HG02870 (cell line): ENCODE measurements at regions not wholly inside any gene's neighbourhood (a gene's known extent, or its start where the extent isn't known, plus 50 kb on each side); places are given as distances from the start of the nearest gene placed in this dataset.

Experiments
- ATAC-seq: cut with Tn5 transposase; IDR thresholded peaks from one replicate; pipeline ENCODE4 v1.9.1; 2021; ENCODE audit warnings: mild to moderate bottlenecking, moderate library complexity; ENCODE audit not compliant: unreplicated experiment

DNA sequence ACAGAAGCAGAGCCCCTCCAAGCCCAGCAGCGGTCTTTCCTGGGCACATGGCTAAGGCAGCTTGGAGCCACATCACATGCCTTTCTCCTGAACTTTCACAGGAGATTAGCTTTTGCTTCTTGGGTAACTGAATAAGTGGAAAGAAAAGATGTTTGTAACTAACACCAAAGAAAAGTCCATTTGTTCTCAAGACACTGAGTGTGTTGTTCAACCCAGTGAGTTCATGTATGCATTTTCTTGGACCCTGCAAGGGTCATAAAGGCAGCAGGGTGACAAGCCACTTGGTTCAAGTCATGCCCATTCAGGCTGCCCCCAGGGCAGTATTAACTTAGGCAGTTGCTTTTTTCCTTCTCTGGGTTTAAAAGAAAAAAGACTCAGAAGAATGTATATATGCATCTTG, 203.4 kb downstream of the FAM76B start:
- no peak for ATAC-seq

DNA sequence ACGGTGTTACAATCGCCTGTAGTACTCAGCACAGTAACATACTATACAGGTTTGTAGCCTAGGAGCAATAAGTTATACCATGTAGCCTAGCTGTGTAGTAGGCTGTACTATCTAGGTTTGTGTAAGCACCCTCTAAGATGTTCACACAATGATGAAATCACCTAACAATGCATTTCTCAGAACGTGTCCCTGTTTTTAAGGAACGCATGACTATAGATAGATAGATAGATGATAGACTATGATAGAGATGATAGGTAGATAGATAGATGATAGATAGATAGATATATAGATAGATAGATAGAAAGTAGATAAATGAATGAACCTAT, 203.9 kb downstream of the FAM76B start:
- ATAC-seq = no peak

DNA sequence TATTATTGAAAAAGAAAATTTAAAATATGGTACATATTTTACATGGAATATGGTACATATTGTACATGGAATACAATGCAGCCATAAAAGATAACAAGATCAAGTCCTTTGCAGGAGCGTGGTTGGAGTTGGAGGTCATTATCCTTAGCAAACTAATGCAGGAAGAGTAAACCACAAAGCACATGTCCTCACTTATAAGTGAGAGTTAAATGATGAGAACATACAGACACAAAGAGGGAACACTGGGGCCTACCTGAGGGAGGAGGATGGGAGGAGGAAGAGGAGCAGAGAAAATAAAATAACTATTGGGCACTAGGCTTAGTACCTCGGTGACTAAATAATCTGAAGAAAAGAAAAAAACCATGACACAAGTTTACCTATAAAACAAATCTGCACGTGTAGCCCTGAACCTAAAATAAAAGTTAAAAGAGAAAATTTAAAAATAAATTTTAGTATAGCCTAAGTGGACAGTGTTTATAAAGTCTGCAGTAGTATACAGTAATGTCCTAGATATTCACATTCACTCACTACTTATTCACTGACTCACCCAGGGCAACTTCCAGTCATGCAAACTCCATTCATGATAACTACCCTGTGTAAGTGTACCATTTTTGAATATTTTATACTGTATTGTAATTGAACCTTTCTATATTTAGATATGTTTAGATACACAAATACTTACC, 204.4 kb downstream of the FAM76B start:
- no peak for ATAC-seq

DNA sequence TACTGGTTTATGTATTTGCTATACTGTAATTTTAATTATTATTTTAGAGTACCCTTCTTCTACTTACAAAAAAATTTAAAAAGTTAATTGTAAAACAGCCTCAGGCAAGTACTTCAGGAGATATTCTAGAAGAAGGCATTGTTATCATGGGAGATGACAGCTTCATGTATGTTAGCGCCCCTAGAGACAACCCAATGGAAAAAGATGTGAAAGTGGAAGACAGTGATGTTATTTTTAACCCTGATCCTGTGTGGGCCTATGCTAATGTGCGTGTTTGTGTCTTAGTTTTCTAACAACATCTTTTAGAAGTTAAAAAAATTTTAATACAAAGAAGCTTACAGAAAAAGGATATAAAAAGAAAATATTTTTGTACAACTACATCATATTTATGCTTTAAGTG, 205.0 kb downstream of the FAM76B start:
- no peak for ATAC-seq

DNA sequence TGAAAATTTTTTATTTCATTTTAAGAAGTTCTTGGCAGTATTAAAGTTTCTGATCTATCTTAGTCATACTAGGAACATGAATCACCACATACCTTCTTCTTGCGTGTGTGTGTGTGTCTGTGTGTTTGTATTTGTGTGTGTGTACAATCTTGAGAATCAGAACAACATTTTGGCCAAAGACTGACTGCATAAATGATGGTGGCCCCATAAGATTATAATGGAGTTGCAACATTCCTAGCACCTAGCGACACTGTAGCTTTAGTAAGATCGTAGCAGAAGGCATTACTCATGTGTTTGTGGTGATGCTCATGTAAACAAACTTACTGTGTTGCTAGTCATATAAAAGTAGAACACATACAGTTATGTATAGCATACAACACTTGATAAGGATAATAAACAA, 205.4 kb downstream of the FAM76B start:
- ATAC-seq = no peak

DNA sequence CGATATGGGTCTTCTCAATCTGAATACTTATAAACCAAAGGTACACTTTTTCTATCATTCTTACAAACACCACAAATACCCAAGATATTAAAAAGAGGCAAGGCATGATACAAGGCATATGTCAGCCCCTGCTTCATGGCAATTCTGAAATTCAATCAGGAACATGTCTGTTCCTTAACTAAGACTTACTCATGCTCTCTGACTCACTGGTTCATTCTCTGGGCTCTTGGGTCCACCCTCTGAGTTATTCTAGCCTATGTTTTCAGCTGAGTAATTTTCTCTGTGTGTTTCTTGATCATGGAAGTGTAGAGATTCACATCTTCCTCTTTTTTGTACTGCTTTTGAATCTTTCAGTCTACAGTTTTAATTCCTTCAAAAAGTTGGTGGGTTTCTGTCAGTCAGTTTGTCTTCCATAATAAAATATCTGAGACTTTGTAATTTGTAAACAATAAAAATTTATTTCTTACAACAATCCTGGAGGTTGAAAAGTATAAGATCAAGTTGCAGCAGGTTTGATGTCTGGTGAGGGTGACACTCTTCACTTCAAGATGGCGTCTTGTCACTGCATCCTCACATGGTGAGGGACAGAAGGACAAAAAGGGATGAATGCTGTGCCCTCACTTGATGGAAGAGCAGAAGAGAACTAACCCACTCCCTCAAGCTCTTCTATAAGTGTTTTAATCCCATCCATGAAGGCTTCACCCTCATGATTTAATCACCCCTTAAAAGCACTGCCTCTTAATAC, 211.7 kb downstream of the FAM76B start:
- no peak for ATAC-seq

DNA sequence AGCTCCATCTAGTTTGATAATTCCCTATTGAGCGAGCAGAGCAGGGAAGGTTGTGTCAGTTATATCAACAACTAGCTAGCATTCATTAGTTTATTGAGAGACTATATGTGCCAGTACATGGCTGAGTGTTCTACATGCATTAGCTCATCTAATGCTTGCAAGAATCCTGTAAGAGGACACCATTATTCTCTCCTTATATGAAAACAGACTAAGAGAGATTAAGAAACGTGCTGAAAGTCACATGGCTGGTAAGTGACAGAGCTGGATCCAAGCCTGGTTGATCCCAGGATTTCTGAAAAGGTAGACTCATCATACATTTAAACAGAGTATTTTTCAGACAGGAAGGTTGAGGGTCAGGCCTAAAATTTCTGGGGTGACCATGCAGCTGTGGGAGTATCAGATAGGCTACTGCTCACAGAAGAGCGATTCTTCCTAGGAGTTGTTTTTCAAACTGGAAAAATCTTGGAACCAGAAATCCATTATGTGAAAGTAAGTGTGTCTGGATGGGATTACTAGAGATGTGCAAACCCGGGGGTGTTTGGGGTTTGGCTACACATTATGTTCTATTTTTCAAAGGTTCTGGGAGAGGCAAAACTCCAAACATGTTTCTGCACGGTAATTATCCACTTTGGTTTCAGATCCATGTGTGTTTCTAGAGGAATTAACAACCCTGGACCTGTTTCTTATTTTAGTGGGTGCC, 213.3 kb downstream of the FAM76B start:
- ATAC-seq = no peak

DNA sequence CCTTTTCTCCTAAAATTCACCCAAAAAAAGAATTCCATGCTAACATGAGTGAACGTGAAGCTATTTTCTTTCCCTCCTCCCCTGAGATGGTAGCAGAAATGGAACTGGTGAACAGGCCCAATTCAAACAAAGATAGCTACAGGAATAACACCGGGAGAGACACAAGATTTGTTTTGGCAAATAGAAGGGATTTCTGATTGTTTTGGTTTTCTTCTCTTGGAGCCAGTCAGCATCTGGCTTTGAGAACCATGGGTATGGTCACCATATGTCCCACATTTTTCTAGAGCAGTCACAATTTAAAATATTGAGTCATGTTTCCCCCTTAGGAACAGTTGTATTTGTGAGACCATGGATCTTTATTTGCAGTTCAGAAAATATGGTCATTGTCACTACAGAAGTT, 214.1 kb downstream of the FAM76B start:
- no peak for ATAC-seq

DNA sequence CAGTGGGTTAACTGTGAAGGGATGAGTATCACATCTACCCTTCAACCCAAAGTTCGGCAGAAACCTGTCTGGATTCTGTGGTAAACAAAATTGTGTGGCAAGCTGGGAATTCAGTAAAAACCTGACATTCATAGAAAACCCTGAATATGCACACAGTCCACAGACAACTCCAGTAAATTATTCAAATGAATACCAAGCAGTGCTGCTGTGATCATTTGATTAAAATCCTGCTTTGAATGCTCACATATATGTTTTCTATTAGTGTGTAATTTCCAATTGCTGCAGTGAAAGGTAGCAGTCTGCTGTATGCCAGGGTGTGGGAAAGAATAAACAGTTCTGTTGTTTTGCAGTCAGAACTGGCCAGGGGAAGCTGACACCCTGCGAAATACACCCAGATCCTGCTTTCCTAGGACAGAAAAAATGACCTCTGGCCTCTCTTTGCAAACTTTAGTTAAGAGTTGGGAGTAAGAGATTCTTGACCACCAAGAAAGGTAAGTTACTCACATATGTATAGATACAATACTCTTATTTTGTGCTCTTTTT, 217.8 kb downstream of the FAM76B start:
- no peak for ATAC-seq

DNA sequence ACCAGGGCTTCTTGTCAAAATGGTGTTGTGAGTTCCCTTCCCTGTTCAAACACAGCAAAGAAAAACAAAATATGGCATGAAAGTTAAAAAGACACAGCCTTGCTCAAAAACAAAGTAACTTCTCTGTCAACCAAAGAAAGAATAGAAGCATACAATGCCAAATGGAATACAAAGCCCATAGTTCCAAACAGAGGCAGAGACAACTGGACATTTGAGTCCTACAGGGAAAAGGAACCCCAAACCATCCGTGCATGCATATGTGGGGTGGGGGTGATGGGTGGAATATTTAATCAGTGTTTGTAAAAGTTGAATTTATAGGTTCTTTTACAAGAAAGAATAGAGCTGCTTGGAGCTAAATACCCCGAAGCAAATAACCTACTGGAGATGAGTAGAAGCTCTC, 218.7 kb downstream of the FAM76B start:
- ATAC-seq = no peak

DNA sequence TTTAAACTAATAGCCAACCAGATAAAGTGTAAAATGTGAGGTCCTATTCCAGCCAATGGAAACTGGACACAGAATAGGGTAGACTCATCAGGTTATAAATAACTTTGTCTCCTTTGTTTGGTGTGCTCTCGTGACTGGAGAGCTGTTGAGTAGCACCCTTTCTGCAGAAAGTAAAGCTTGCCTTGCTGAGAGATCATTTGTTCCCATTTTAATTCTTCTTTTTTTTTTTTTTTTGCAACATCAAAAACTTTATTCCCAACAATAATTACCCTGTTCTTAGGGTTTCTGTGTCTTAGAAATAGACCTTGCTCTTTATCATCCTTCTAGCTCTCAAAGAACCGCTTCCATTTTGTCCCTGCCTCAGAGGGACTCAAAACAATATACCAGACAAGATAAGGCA, 220.4 kb downstream of the FAM76B start:
- no peak for ATAC-seq

DNA sequence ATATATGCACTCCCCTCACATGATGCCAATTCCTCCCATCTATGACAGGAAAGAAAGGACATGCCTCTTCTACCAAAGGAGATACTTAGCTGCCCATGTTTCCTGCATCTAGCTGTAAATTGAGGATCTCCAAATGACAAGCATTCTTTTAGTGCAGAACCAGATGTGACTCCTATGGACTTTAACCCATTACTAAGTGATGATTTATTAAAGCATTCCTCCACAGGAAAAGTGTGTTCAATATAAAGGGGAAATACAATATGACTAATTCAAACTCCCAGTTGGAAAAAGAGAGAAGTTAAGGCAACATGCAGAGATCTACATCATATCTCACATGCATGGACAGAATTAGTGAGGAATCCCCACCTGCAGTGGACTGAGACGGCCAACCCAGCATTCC, 221.3 kb downstream of the FAM76B start:
- ATAC-seq = no peak

DNA sequence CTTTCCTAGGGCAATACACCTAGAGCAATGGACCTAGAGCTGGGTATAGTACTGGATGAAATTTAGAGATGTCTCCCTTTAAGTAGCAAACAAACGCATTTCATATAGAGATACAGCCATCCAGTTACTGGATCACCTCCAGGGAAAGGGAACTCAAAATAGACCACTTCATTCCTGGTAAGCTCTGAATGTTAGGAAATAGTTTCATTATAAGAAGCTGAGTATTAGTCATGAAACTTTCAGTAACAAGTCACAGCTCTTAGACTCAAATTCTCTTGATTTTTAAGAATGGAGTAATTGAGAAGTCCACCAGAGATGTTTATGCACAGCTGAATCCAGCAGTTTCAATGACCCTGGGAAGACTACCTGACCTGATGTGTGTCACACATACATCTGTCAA, 221.9 kb downstream of the FAM76B start:
- ATAC-seq = no peak

DNA sequence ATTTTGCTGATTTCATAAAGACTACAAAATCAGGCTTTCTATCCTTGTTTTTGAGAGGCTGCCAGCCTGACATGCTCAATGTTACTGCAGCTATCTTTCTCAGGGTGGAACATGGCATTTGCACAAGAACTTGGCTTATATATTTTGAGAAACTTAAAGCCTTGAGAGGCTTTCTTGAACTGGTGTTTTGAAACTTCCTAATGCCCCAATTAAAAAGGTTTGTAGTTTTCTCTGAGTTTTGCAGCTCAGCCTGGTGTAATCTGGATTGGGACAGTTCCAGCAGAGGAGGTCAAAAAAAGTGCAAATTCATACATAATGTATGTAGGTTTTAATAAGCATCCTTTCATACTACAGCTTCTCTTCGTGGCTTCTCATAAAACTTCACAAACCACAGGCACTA, 223.4 kb downstream of the FAM76B start:
- no peak for ATAC-seq

DNA sequence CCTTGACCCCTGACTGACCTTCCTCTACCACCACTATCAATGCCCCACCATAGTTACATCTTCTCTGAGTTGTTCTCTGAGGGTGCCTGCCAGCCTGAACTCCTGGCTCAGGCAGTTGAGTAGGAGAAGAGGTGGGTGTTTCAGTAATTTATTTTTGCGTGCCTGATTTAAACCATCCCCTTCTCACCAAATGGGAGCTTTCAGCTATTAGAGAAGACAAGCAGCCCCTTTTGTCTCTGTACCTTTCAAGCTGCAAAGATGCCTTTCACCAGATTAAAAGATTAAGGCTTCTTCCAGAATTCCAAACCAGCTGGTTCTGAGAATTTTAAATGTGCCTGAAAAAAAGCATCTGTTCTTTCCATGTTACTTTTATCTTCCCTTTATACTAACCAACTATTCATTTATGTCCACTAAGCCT, 223.8 kb downstream of the FAM76B start:
- ATAC-seq = no peak

DNA sequence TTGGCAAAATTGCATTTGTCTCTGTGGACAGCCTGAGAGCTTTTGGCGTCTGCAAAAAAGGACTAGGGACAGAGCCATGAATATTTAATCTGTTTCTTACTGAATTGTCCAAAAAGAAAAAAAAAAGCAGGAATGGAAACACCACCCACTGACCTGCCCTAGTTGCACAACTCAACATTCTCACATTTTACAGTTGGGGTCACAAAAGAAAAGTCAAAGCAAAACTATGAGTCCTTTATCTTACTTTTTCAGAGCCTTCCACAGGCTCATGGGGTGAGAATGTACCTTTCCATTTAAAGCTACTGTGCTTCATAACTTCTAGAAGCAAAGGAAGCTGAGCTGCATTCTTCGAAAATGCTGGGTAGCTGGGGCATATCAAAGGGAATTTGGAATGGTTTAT, 225.7 kb downstream of the FAM76B start:
- no peak for ATAC-seq

DNA sequence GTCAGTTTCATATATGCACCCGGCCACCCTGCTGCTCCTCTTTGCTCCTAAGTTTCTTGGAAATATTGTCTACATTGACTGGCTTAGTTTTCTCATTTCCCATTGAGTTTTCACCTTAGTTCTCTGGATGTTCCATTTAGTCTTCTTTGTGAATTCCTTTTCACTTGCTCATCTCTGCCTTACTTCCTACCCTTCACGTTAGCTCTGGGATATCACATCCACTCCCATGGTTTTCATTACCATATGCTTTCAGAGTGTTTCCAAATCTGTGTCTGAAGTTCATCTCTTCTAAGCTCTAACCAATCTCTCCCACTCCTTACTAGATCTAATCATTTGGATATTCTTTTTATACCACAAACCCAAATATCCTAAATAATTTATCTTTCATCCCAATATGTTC, 226.4 kb downstream of the FAM76B start:
- no peak for ATAC-seq

DNA sequence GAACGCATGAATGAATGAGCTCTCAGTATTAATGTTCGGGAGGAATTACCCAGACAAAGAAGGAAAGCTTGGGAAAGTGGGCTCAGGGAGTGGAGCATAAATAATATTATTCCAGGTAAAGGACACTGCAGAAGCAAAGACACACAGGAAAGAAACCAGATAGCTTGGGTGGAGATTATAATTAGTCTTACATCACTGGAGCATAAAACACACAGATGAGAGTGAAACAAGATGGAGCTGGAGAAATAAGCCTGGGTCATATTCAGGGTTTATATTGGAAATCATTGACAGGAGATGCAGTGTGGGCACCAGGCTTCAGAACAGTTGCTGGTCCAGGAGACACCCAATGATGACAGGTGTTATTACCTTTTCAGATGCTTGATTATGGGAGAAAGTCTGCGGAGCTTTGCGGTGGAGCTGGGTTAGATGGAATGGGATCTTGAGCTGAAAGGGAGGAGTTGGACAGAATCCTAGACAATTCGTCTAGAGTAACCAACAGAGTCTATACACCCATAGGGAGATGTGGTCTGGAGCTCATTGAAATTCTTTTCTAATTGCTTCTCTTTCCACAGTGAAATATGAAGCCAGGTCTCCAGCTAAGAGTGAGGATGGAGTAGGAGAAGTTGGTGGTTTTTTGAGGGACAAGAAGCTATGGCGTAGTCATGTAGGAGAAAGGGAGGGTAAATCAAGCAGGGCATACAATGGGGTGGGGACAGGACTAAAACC, 227.2 kb downstream of the FAM76B start:
- ATAC-seq = no peak

DNA sequence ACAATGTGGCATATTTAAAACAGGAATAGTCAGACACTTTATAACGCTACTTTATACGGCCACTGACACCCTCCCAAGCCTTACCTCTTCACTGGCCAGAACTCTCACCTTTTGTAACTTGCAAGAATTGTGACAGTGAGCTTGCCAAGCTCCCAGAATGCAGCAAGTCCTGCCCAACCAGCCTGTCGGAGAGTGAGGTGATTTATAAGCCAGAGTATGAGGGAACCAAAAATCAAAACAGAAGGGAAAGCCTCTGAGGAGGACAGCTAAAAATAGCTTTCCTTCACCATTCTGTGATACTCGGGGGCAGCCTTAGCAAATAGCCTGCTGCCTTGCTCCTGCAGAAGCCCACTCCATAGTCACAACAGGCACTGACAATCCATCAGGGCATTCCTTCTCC, 229.7 kb downstream of the FAM76B start:
- ATAC-seq = no peak

DNA sequence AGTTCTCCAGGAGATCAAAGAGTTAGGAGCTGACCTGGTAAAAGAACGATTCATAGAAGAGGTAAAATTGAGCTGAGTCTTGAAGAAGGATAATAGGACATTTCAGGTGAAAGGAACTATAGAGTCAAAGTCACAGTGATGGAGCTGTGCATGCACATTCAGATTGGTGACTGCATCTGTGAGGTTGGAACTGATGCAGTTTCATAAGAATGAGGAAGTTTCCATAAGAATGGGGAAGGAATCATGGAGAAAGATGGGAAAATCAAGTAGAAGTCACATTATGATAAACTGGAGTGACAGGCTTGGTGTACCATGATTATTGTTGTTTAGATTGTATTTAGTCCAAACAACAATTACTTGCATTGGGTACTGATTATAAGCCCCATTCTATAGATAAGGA, 232.2 kb downstream of the FAM76B start:
- ATAC-seq = no peak
